GM23338 (cell line): ENCODE measurements at regions not wholly inside any gene's neighbourhood (a gene's known extent, or its start where the extent isn't known, plus 50 kb on each side); places are given as distances from the start of the nearest gene placed in this dataset.

Experiments
- CREB1 ChIP-seq: fragments of 250-450 bp; sonication (Bioruptor Pico); IDR thresholded peaks from 2 replicates; pipeline ENCODE4 v1.5.0; 2020; ENCODE audit warnings: low read depth, mild to moderate bottlenecking, moderate library complexity
- EZH2 ChIP-seq: fragments of 200-600 bp; sonication (generic); IDR thresholded peaks from one replicate; pipeline ENCODE4 v1.8.0; 2017; ENCODE audit warnings: antibody characterized with exemption, mild to moderate bottlenecking, low read depth; ENCODE audit not compliant: unreplicated experiment
- EZH2phosphoT487 ChIP-seq: fragments of 200-600 bp; sonication (generic); IDR thresholded peaks from one replicate; pipeline ENCODE4 v1.8.1; 2018; ENCODE audit warnings: antibody characterized with exemption; ENCODE audit not compliant: unreplicated experiment
- JUNB ChIP-seq: IDR thresholded peaks from one replicate; pipeline ENCODE4 v1.6.1; 2016; ENCODE audit warnings: antibody characterized with exemption; ENCODE audit not compliant: unreplicated experiment
- NANOG ChIP-seq: IDR thresholded peaks from 2 replicates; pipeline ENCODE4 v1.6.1; 2016; ENCODE audit warnings: antibody characterized with exemption, borderline replicate concordance
- POLR2AphosphoS5 ChIP-seq: IDR thresholded peaks from 2 replicates; pipeline ENCODE4 v1.6.1; 2016; ENCODE audit warnings: antibody characterized with exemption, low read depth
- STAT1 ChIP-seq: IDR thresholded peaks from one replicate; pipeline ENCODE4 v1.6.1; 2016; ENCODE audit warnings: antibody characterized with exemption; ENCODE audit not compliant: unreplicated experiment
- ZNF114 ChIP-seq: fragments of 250-450 bp; sonication (Bioruptor Pico); IDR thresholded peaks from 2 replicates; pipeline ENCODE4 v1.5.0; 2020; ENCODE audit warnings: mild to moderate bottlenecking, moderate library complexity
- TF ChIP-seq, protein P1 (sequence below), 2 experiments: fragments of 200-600 bp in 1 of 2; sonication (generic) in 1 of 2; conservative IDR thresholded peaks; 2 replicates each; pipeline versions ENCODE4 v1.5.1 to v1.6.1; 2016 to 2017; ENCODE audit warnings: antibody characterized with exemption in 2 of 2, low read depth in 2 of 2, mild to moderate bottlenecking in 2 of 2, moderate library complexity in 1 of 2
- TF ChIP-seq, protein P2 (sequence below): IDR thresholded peaks from one replicate; pipeline ENCODE4 v1.6.1; 2018; ENCODE audit warnings: antibody characterized with exemption; ENCODE audit not compliant: unreplicated experiment

DNA sequence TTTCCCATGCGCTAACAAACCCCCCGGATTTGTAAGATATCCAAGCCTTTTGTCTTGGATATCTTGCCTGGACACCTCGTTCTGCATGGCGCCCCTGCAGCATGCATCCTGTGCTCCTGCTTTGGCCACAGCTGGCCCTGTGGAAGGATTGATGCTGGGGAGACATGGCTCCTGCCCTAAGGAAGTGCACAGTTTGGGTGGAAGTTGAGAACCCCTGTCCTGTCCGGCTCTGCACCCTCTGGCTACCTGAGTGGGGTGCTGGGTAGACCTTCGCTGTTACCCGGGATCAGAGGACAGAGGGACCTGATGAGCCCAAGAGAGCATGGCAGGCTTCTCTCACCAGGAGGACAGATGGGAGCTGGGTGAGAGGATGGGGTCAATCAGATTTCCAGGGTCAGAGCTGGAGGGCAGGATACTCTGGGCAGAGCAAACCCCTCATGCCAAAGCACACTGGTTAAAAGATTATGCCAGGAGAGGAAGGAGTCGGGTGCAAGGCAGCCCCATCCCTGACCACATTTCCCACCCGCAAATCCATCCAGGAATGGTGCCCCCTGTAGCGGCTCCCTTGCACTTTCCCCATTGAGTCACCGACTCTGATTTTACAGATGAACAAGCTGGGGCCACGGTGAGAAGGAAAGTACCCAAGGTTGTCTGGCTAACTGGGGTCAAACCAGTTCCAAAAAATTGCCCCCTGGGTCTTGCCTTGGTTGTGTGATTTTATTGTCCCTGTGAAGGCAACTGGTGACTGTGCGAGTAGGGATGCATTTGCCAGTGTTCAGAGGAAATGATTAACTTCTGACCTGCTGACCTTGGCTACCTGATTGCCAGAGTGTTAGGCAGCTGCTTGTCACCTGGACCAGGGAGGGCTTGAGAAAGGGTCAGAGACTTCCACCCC, 290.1 kb upstream of the ZMIZ1 start:
- TF ChIP-seq POLR2AphosphoS5 (no peak), NANOG (no peak), JUNB (no peak), EZH2 (no peak), EZH2phosphoT487 (no peak), STAT1 (no peak), ZNF114 (CRISPR knock-in tag) (no peak), CREB1 (CRISPR knock-in tag) (no peak)
- TF ChIP-seq, protein P1, sequence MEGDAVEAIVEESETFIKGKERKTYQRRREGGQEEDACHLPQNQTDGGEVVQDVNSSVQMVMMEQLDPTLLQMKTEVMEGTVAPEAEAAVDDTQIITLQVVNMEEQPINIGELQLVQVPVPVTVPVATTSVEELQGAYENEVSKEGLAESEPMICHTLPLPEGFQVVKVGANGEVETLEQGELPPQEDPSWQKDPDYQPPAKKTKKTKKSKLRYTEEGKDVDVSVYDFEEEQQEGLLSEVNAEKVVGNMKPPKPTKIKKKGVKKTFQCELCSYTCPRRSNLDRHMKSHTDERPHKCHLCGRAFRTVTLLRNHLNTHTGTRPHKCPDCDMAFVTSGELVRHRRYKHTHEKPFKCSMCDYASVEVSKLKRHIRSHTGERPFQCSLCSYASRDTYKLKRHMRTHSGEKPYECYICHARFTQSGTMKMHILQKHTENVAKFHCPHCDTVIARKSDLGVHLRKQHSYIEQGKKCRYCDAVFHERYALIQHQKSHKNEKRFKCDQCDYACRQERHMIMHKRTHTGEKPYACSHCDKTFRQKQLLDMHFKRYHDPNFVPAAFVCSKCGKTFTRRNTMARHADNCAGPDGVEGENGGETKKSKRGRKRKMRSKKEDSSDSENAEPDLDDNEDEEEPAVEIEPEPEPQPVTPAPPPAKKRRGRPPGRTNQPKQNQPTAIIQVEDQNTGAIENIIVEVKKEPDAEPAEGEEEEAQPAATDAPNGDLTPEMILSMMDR (conservative IDR thresholded peaks at IDR 0.05; ENCODE audit: low read depth in 2 of 2) = no peak
- TF ChIP-seq, protein P2, sequence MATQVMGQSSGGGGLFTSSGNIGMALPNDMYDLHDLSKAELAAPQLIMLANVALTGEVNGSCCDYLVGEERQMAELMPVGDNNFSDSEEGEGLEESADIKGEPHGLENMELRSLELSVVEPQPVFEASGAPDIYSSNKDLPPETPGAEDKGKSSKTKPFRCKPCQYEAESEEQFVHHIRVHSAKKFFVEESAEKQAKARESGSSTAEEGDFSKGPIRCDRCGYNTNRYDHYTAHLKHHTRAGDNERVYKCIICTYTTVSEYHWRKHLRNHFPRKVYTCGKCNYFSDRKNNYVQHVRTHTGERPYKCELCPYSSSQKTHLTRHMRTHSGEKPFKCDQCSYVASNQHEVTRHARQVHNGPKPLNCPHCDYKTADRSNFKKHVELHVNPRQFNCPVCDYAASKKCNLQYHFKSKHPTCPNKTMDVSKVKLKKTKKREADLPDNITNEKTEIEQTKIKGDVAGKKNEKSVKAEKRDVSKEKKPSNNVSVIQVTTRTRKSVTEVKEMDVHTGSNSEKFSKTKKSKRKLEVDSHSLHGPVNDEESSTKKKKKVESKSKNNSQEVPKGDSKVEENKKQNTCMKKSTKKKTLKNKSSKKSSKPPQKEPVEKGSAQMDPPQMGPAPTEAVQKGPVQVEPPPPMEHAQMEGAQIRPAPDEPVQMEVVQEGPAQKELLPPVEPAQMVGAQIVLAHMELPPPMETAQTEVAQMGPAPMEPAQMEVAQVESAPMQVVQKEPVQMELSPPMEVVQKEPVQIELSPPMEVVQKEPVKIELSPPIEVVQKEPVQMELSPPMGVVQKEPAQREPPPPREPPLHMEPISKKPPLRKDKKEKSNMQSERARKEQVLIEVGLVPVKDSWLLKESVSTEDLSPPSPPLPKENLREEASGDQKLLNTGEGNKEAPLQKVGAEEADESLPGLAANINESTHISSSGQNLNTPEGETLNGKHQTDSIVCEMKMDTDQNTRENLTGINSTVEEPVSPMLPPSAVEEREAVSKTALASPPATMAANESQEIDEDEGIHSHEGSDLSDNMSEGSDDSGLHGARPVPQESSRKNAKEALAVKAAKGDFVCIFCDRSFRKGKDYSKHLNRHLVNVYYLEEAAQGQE = no peak
